ENCODE measurements at regions not wholly inside any gene's neighbourhood (a gene's known extent, or its start where the extent isn't known, plus 50 kb on each side); places are given as distances from the start of the nearest gene placed in this dataset.

DNA sequence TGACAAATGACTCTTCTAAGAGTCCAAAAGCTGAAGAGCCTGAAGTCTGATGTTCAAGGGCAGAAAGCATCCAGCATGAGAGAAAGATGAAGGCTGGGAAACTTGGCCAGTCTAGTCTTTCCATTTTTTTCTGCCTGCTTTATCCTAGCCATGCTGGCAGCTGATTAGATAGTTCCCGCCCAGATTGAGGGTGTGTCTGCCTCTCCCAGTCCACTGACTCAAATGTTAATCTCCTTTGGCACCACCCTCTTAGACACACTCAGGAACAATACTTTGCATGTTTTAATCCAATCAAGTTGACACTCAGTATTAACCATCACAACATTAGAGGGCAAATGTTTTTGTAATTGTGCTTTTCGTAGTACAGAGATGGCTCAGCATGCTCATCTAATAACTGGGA is 267.5 kb upstream of the KLHL1 start:
- Histone ChIP-seq H3K79me2 (ENCODE audit: insufficient read depth, low read length) (no peaks in the 10 kb centered on the region), H3K4me2 (ENCODE audit: low read depth, low read length) (no peak overlapping the region), H2AFZ (ENCODE audit: low read length) (no peak overlapping the region), H4K20me1 (ENCODE audit: insufficient read depth, low read length) (no peaks in the 10 kb centered on the region), H3K4me3 (replicated peaks in 1 of 3; ENCODE audit: insufficient read depth in 1 of 3, low read depth in 2 of 3, low read length in 3 of 3) (no peak overlapping the region), H3K27me3 (ENCODE audit: control insufficient read depth in 1 of 2, insufficient read depth in 2 of 2, low read length in 2 of 2) (no peaks in the 10 kb centered on the region), H3K36me3 (replicated peaks in 1 of 2; ENCODE audit: control insufficient read depth in 1 of 2, insufficient read depth in 2 of 2, low read length in 2 of 2) (no peaks in the 10 kb centered on the region), H3K27ac (ENCODE audit: extremely low read length, insufficient read depth, low read length) (no peak overlapping the region), H3K9ac (ENCODE audit: insufficient read depth, low read depth, low read length) (no peak overlapping the region), H3K9me3 (ENCODE audit: low read length) (no peaks in the 10 kb centered on the region), H3K4me1 (ENCODE audit: insufficient read depth, low read length) (no peaks in the 10 kb centered on the region)
- BruUV-seq (replicated peaks), result no TSS peak
- no peak for DNase-seq (ENCODE audit: low spot score)
- ChIA-PET POLR2A (no interaction called here), CTCF (ENCODE audit: low intra/inter-chr PET ratio, low total read pairs) (no interaction called here)
- intact Hi-C loops (cut with micrococcal nuclease; ENCODE audit: unreplicated experiment) (no loop called here), in situ Hi-C loops (cut with HindIII; ENCODE audit: extremely low pct_ligation_motif_present, low pct_unique_long_range_greater_than_20kb) (no loop called here)
- ATAC-seq, result no peak
- TF ChIP-seq PRPF4 (IDR thresholded peaks at IDR 0.05; ENCODE audit: low read depth, low read length, poor library complexity, severe bottlenecking), result no peak
- TF ChIP-seq, protein P1, sequence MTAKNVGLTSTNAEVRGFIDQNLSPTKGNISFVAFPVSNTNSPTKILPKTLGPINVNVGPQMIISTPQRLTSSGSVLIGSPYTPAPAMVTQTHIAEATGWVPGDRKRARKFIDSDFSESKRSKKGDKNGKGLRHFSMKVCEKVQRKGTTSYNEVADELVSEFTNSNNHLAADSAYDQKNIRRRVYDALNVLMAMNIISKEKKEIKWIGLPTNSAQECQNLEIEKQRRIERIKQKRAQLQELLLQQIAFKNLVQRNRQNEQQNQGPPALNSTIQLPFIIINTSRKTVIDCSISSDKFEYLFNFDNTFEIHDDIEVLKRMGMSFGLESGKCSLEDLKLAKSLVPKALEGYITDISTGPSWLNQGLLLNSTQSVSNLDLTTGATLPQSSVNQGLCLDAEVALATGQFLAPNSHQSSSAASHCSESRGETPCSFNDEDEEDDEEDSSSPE (CRISPR knock-in tag; IDR thresholded peaks at IDR 0.05), result no peak
- TF ChIP-seq CHCHD3 (CRISPR knock-in tag; IDR thresholded peaks at IDR 0.05), result no peak
- no peak for TF ChIP-seq SALL1 (CRISPR knock-in tag; IDR thresholded peaks at IDR 0.05)
- TF ChIP-seq RBAK (CRISPR knock-in tag; IDR thresholded peaks at IDR 0.05), result no peak
- TF ChIP-seq, protein P2, sequence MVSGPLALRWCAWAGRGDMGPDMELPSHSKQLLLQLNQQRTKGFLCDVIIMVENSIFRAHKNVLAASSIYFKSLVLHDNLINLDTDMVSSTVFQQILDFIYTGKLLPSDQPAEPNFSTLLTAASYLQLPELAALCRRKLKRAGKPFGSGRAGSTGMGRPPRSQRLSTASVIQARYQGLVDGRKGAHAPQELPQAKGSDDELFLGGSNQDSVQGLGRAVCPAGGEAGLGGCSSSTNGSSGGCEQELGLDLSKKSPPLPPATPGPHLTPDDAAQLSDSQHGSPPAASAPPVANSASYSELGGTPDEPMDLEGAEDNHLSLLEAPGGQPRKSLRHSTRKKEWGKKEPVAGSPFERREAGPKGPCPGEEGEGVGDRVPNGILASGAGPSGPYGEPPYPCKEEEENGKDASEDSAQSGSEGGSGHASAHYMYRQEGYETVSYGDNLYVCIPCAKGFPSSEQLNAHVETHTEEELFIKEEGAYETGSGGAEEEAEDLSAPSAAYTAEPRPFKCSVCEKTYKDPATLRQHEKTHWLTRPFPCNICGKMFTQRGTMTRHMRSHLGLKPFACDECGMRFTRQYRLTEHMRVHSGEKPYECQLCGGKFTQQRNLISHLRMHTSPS (CRISPR knock-in tag; IDR thresholded peaks at IDR 0.05; ENCODE audit: low read depth), result no peak
- no peak for TF ChIP-seq MATR3 (CRISPR knock-in tag; IDR thresholded peaks at IDR 0.05)
- no peak for TF ChIP-seq MIXL1 (CRISPR knock-in tag; IDR thresholded peaks at IDR 0.05)
- TF ChIP-seq, protein P3, sequence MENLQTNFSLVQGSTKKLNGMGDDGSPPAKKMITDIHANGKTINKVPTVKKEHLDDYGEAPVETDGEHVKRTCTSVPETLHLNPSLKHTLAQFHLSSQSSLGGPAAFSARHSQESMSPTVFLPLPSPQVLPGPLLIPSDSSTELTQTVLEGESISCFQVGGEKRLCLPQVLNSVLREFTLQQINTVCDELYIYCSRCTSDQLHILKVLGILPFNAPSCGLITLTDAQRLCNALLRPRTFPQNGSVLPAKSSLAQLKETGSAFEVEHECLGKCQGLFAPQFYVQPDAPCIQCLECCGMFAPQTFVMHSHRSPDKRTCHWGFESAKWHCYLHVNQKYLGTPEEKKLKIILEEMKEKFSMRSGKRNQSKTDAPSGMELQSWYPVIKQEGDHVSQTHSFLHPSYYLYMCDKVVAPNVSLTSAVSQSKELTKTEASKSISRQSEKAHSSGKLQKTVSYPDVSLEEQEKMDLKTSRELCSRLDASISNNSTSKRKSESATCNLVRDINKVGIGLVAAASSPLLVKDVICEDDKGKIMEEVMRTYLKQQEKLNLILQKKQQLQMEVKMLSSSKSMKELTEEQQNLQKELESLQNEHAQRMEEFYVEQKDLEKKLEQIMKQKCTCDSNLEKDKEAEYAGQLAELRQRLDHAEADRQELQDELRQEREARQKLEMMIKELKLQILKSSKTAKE (CRISPR knock-in tag; IDR thresholded peaks at IDR 0.05; ENCODE audit: borderline replicate concordance), result no peak
- no peak for TF ChIP-seq ZNF225 (CRISPR knock-in tag; IDR thresholded peaks at IDR 0.05)
- TF ChIP-seq MED1 (CRISPR knock-in tag; IDR thresholded peaks at IDR 0.05), result no peak
- TF ChIP-seq, protein P4, sequence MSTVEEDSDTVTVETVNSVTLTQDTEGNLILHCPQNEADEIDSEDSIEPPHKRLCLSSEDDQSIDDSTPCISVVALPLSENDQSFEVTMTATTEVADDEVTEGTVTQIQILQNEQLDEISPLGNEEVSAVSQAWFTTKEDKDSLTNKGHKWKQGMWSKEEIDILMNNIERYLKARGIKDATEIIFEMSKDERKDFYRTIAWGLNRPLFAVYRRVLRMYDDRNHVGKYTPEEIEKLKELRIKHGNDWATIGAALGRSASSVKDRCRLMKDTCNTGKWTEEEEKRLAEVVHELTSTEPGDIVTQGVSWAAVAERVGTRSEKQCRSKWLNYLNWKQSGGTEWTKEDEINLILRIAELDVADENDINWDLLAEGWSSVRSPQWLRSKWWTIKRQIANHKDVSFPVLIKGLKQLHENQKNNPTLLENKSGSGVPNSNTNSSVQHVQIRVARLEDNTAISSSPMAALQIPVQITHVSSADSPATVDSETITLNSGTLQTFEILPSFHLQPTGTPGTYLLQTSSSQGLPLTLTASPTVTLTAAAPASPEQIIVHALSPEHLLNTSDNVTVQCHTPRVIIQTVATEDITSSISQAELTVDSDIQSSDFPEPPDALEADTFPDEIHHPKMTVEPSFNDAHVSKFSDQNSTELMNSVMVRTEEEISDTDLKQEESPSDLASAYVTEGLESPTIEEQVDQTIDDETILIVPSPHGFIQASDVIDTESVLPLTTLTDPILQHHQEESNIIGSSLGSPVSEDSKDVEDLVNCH (CRISPR knock-in tag; IDR thresholded peaks at IDR 0.05), result no peak
- no peak for TF ChIP-seq TCF7 (IDR thresholded peaks at IDR 0.05; ENCODE audit: low read depth)
- TF ChIP-seq PHB2 (IDR thresholded peaks at IDR 0.05; ENCODE audit: partially characterized antibody), result no peak
- no peak for TF ChIP-seq IRX3 (CRISPR knock-in tag; IDR thresholded peaks at IDR 0.05; ENCODE audit: borderline replicate concordance, low read depth)
- no peak for TF ChIP-seq ZNF451 (CRISPR knock-in tag; IDR thresholded peaks at IDR 0.05)
- 0% methylated on average over 2 of the region's 2 CpGs for WGBS (ENCODE audit: low lambda C conversion rate)
- FAIRE-seq, result no peak
